Natural killer cell (primary cell): ENCODE measurements at regions not wholly inside any gene's neighbourhood (a gene's known extent, or its start where the extent isn't known, plus 50 kb on each side); places are given as distances from the start of the nearest gene placed in this dataset.
A peak's percentile ranks its signal among the peaks of the same experiment; 100 is the strongest.

ENCODE experiments used
- ATAC-seq, 3 donors: fragments of 150-1000 bp in 2 of 3; fragments of 200-7000 bp in 1 of 3; cut with Tn5 transposase; 1 replicate in 1 of 3; 2 replicates in 2 of 3; pipeline ENCODE4 v1.10.0; 2021; ENCODE audit warnings: mild to moderate bottlenecking in 2 of 3, moderate library complexity in 2 of 3
- DNase-seq, 2 donors: peaks; one replicate each; pipeline versions ENCODE4 v3.0.0 to v3.0.0-alpha.2; 2013 to 2021; ENCODE audit warnings: mixed read lengths in 1 of 2
- H3K27ac ChIP-seq: one replicate; pipeline ENCODE4 v1.5.1; 2013; ENCODE audit warnings: mild to moderate bottlenecking, low read length
- H3K27me3 ChIP-seq: one replicate; pipeline ENCODE4 v1.6.1; 2013; ENCODE audit warnings: low read length; ENCODE audit not compliant: control insufficient read depth, insufficient read depth
- H3K36me3 ChIP-seq: one replicate; pipeline ENCODE4 v1.6.1; 2013; ENCODE audit warnings: low read length; ENCODE audit not compliant: control insufficient read depth, insufficient read depth
- H3K4me1 ChIP-seq: one replicate; pipeline ENCODE4 v1.6.1; 2013; ENCODE audit warnings: low read length; ENCODE audit not compliant: control insufficient read depth, insufficient read depth
- H3K4me3 ChIP-seq: one replicate; pipeline ENCODE4 v1.5.1; 2013; ENCODE audit warnings: low read length
- H3K9me3 ChIP-seq: one replicate; pipeline ENCODE4 v1.6.1; 2013; ENCODE audit warnings: low read length; ENCODE audit not compliant: control insufficient read depth, insufficient read depth
- H3K27ac Mint-ChIP-seq, 2 donors: one replicate each; pipeline ENCODE4 v1.8.0; 2022; ENCODE audit warnings: mild to moderate bottlenecking in 2 of 2, mixed read lengths in 2 of 2, moderate library complexity in 1 of 2
- H3K27me3 Mint-ChIP-seq, 2 donors: one replicate each; pipeline ENCODE4 v1.8.0; 2022; ENCODE audit warnings: low read depth in 2 of 2, mixed read lengths in 2 of 2
- H3K36me3 Mint-ChIP-seq: one replicate; pipeline ENCODE4 v1.8.0; 2022; ENCODE audit warnings: mixed read lengths
- H3K4me1 Mint-ChIP-seq, 2 donors: one replicate each; pipeline ENCODE4 v1.8.0; 2022; ENCODE audit warnings: mixed read lengths in 2 of 2
- H3K4me3 Mint-ChIP-seq: one replicate; pipeline ENCODE4 v1.8.0; 2022; ENCODE audit warnings: mild to moderate bottlenecking, moderate library complexity, mixed read lengths
- H3K9me3 Mint-ChIP-seq, 2 donors: one replicate each; pipeline ENCODE4 v1.8.0; 2022; ENCODE audit warnings: mixed read lengths in 2 of 2
- CTCF ChIP-seq: fragments of 200-600 bp; IDR thresholded peaks from one replicate; pipeline ENCODE4 v1.8.0; 2022; ENCODE audit warnings: antibody characterized with exemption
- WGBS: methylation state at CpG from one replicate; pipeline ENCODE4 v1.1.7; 2013; ENCODE audit warnings: missing lambda C conversion rate; ENCODE audit not compliant: insufficient coverage; 5-methylcytosine and 5-hydroxymethylcytosine counted together
- intact Hi-C: fragments of 100-400 bp; cut with micrococcal nuclease; formaldehyde crosslinking; loops from one replicate; pipeline ENCODE4 v1.14.2; 2022

- TF ChIP-seq CTCF = no peak
- no peak overlapping the region for H3K27ac Mint-ChIP-seq
- no peak overlapping the region for H3K4me3 Mint-ChIP-seq
- Histone ChIP-seq H3K27me3 (no peaks in the 10 kb centered on the region), H3K4me3 (no peak overlapping the region), H3K27ac (no peak overlapping the region), H3K4me1 (no peaks in the 10 kb centered on the region), H3K36me3 (no peaks in the 10 kb centered on the region), H3K9me3 (peaks cover 68% of the 10 kb centered on the region)
- 84% methylated on average over 10 of the region's 10 CpGs for WGBS
- intact Hi-C loops = no loop called here
- peak in 1 of 2 donors; percentile 11 for DNase-seq
- no peaks in the 10 kb centered on the region for H3K36me3 Mint-ChIP-seq
- no peaks in the 10 kb centered on the region for H3K27me3 Mint-ChIP-seq
- H3K9me3 Mint-ChIP-seq = peaks cover 4 to 5% of the 10 kb centered on the region in 2 donors
- H3K4me1 Mint-ChIP-seq = no peaks in the 10 kb centered on the region
- ATAC-seq = no peak
Observed at GRCh38 chr15:25171111-25171811, 216.5 kb downstream of the SNRPN start.

GRCh38 chr15:25171856-25172687 is 217.3 kb downstream of the SNRPN start:
- H3K4me1 ChIP-seq = no peaks in the 10 kb centered on the region
- intact Hi-C loops = no loop called here
- no peak overlapping the region for H3K4me3 ChIP-seq
- Mint-ChIP-seq H3K4me3 (no peak overlapping the region), H3K27me3 (no peaks in the 10 kb centered on the region), H3K9me3 (peaks cover 4 to 5% of the 10 kb centered on the region in 2 donors), H3K4me1 (no peaks in the 10 kb centered on the region), H3K36me3 (no peaks in the 10 kb centered on the region), H3K27ac (no peak overlapping the region)
- H3K27me3 ChIP-seq = no peaks in the 10 kb centered on the region
- DNase-seq (peak in 1 of 2 donors; percentile 12), ATAC-seq (no peak)
- 91% methylated on average over 9 of the region's 9 CpGs for WGBS
- H3K36me3 ChIP-seq = no peaks in the 10 kb centered on the region
- no peak for TF ChIP-seq CTCF
- peaks cover 75% of the 10 kb centered on the region for H3K9me3 ChIP-seq
- H3K27ac ChIP-seq = no peak overlapping the region

GRCh38 chr15:25172691-25173090 is 217.9 kb downstream of the SNRPN start:
- Histone ChIP-seq H3K36me3 (no peaks in the 10 kb centered on the region), H3K4me3 (no peak overlapping the region), H3K27ac (no peak overlapping the region), H3K9me3 (peaks cover 81% of the 10 kb centered on the region), H3K4me1 (no peaks in the 10 kb centered on the region), H3K27me3 (no peaks in the 10 kb centered on the region)
- Mint-ChIP-seq H3K9me3 (peaks cover 4 to 5% of the 10 kb centered on the region in 2 donors), H3K36me3 (no peaks in the 10 kb centered on the region), H3K27me3 (no peaks in the 10 kb centered on the region), H3K4me3 (no peak overlapping the region), H3K4me1 (no peaks in the 10 kb centered on the region), H3K27ac (no peak overlapping the region)
- intact Hi-C loops = no loop called here
- WGBS = 88% methylated on average over 6 of the region's 6 CpGs
- no peak for TF ChIP-seq CTCF
- DNase-seq (no peak), ATAC-seq (no peak)
